ENCODE measurements at regions not wholly inside any gene's neighbourhood (a gene's known extent, or its start where the extent isn't known, plus 50 kb on each side); places are given as distances from the start of the nearest gene placed in this dataset.

DNA sequence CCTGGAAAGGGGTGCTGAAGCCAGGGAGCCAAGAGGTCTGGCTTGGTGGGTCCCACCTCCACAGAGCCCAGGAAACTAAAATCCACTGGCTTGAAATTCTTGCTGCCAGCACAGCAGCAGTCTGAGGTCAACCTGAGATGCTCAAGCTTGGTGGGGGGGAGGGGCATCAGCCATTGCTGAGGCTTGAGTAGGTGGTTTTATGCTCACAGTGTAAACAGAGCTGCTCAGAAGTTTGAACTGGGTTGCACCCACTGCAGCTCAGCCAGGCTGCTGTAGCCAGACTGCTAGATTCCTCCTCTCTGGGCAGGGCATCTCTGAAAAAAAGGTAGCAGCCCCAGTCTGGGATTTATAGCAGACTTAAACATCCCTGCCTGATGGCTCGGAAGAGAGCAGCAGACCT is 55.5 kb upstream of the FBXL17 start:
- no peak for DNase-seq

DNA sequence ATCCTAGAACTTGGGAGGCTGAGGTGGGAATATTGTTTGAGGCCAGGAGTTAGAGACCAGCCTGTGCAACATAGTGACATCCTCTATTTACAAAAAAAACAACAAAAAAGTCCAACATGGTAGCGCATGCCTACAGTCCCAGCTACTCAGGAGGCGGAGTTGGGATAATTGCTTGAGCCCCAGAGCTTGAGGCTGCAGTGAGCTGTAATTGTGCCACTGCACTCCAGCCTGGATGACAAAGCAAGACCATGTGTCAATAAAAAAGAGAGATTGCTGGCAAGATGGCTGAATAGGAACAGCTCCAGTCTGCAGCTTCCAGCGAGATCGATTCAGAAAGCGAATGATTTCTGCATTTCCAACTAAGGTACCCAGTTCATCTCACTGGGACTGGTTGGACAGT is 54.8 kb upstream of the FBXL17 start:
- DNase-seq, result no peak

DNA sequence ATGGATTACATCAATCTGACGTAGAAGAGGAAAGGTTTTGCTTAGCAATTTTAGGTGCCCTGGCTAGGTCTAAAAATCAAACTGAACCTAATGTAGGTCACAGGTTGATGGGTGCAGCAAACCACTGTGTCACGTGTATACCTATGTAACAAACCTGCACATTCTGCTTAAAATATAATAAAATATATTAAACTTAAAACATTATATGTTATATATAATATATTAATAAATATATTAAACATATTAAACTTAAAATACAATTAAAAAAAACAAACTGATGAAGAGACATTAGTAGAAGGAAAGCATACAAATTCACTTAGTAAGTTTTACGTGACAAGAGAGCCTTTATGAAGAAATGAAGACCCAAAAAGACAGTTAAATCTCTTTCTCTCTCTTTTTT is 51.7 kb upstream of the FBXL17 start:
- DNase-seq, result no peak

DNA sequence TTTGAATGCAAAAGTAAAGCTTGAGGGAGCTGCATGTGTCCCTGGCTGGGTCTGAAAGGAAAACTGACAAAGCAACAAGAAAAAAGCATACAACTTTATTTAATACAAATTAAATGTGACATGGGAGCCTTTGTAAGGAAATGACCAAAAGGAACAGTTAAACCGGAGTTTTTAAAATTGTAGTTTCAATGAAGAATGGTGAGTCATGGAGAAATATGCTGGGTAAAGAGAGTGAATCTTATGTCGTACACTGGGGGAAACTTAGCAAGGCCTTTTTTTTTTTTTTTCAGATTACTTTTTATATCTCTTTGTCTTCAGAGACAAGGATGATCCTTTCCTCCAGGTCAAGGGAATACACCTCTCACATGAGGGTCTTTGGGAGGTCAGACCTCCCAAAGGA is 50.1 kb upstream of the FBXL17 start:
- peak; percentile 63 for DNase-seq
